SK-N-SH (cell line): ENCODE measurements at regions not wholly inside any gene's neighbourhood (a gene's known extent, or its start where the extent isn't known, plus 50 kb on each side); places are given as distances from the start of the nearest gene placed in this dataset.
"Not testable (repeated sequence)": the region's sequence is repeated elsewhere in the genome, so short reads cannot be mapped to it uniquely, and the experiment has no call there.

Experiments used
- CTCF ChIA-PET: fragments of 300-600, 350-600 bp; formaldehyde crosslinking; extraction: SDS; loops from one replicate; lab custom pipeline; 2021; lab: Yijun Ruan, JAX
- POLR2A ChIA-PET: fragments of 350-600 bp; sonication (Branson Sonifier 250); formaldehyde crosslinking; extraction: SDS; loops from one replicate; lab custom pipeline; 2020; ENCODE audit warnings: antibody characterized with exemption, inconsistent platforms; lab: Yijun Ruan, JAX
- DNase-seq: peaks from one replicate; pipeline ENCODE4 v3.0.0; 2012
- H2AFZ ChIP-seq: fragments of 200-600 bp; sonication (generic); 2 replicates; pipeline ENCODE4 v1.8.1; 2016; ENCODE audit warnings: antibody characterized with exemption, mild to moderate bottlenecking, low read depth
- H3F3A ChIP-seq: fragments of 200-600 bp; sonication (generic); replicated peaks from 2 replicates; pipeline ENCODE3; 2016; ENCODE audit warnings: antibody characterized with exemption, mild to moderate bottlenecking; ENCODE audit not compliant: insufficient read depth
- H3K27ac ChIP-seq, 2 experiments: fragments of 200-500 bp in 1 of 2; fragments of 200-600 bp in 1 of 2; sonication (Bioruptor generic) in 1 of 2; sonication (generic), shearing (Covaris generic) in 1 of 2; 2 replicates each; pipeline versions ENCODE4 v1.5.1 to v1.6.1; 2014 to 2016; ENCODE audit warnings: low read depth in 2 of 2, inconsistent platforms in 1 of 2, low read length in 1 of 2, mild to moderate bottlenecking in 1 of 2, mixed read lengths in 1 of 2
- H3K27me3 ChIP-seq: fragments of 200-600 bp; sonication (generic), shearing (Covaris generic); 2 replicates; pipeline ENCODE4 v1.6.1; 2016; ENCODE audit warnings: mixed run types; ENCODE audit not compliant: insufficient read depth
- H3K36me3 ChIP-seq, 2 experiments: fragments of 200-500 bp in 1 of 2; fragments of 200-600 bp in 1 of 2; sonication (Bioruptor generic) in 1 of 2; sonication (generic) in 1 of 2; replicated peaks in 1 of 2; 2 replicates each; pipeline versions ENCODE3 to v1.5.1; 2014 to 2016; ENCODE audit warnings: low read length in 1 of 2, mild to moderate bottlenecking in 1 of 2; ENCODE audit not compliant: insufficient read depth in 2 of 2, control insufficient read depth in 1 of 2
- H3K4me1 ChIP-seq, 2 experiments: fragments of 200-500 bp in 1 of 2; fragments of 200-600 bp in 1 of 2; sonication (Bioruptor generic) in 1 of 2; sonication (generic), shearing (Covaris generic) in 1 of 2; 2 replicates each; pipeline versions ENCODE4 v1.5.1 to v1.6.1; 2014 to 2016; ENCODE audit warnings: low read depth in 1 of 2, low read length in 1 of 2, mixed run types in 1 of 2; ENCODE audit not compliant: insufficient read depth in 2 of 2, control insufficient read depth in 1 of 2
- H3K4me2 ChIP-seq: fragments of 200-600 bp; sonication (generic), shearing (Covaris generic); 2 replicates; pipeline ENCODE4 v1.6.1; 2017; ENCODE audit warnings: mixed run types
- H3K4me3 ChIP-seq, 2 experiments: fragments of 200-500 bp in 1 of 2; fragments of 200-600 bp in 1 of 2; sonication (Bioruptor generic) in 1 of 2; sonication (generic), shearing (Covaris generic) in 1 of 2; 2 replicates each; pipeline versions ENCODE4 v1.5.1 to v1.8.1; 2014 to 2016; ENCODE audit warnings: low read depth in 2 of 2, inconsistent platforms in 1 of 2, low read length in 1 of 2, mild to moderate bottlenecking in 1 of 2, mixed read lengths in 1 of 2, moderate library complexity in 1 of 2
- H3K79me2 ChIP-seq: fragments of 200-600 bp; sonication (generic); 2 replicates; pipeline ENCODE4 v1.8.1; 2017; ENCODE audit warnings: mild to moderate bottlenecking; ENCODE audit not compliant: insufficient read depth
- H3K9ac ChIP-seq: fragments of 200-600 bp; sonication (generic); 2 replicates; pipeline ENCODE4 v1.6.1; 2017; ENCODE audit warnings: mixed run types
- H3K9me2 ChIP-seq: fragments of 200-600 bp; sonication (generic); 2 replicates; pipeline ENCODE4 v1.6.1; 2017; ENCODE audit warnings: mixed run types
- H3K9me3 ChIP-seq: fragments of 200-600 bp; sonication (generic); 2 replicates; pipeline ENCODE4 v1.6.1; 2017; ENCODE audit warnings: mixed run types, mild to moderate bottlenecking, moderate library complexity
- H4K20me1 ChIP-seq: fragments of 200-600 bp; sonication (generic); 2 replicates; pipeline ENCODE4 v1.6.1; 2017; ENCODE audit warnings: mild to moderate bottlenecking, mixed run types; ENCODE audit not compliant: insufficient read depth
- ELF1 ChIP-seq: IDR thresholded peaks from 2 replicates; pipeline ENCODE4 v1.4.0; 2012
- EP300 ChIP-seq, 2 experiments: IDR thresholded peaks; 2 replicates each; pipeline versions ENCODE4 v1.4.0 to v1.6.1; 2012; ENCODE audit warnings: borderline replicate concordance in 1 of 2, low read depth in 1 of 2, low read length in 1 of 2
- FOXM1 ChIP-seq: IDR thresholded peaks from 2 replicates; pipeline ENCODE4 v1.4.0; 2012; ENCODE audit warnings: low read depth, mild to moderate bottlenecking
- GATA2 ChIP-seq: sonication (generic); formaldehyde crosslinking; IDR thresholded peaks from 2 replicates; pipeline ENCODE4 v1.5.0; 2020; ENCODE audit warnings: mild to moderate bottlenecking, missing genetic modification reagents
- JUND ChIP-seq: IDR thresholded peaks from 2 replicates; pipeline ENCODE4 v1.4.0; 2012
- MEF2A ChIP-seq: IDR thresholded peaks from 2 replicates; pipeline ENCODE4 v1.4.0; 2012; ENCODE audit warnings: low read depth, borderline replicate concordance
- MXI1 ChIP-seq: IDR thresholded peaks from 2 replicates; pipeline ENCODE4 v1.6.1; 2012; ENCODE audit warnings: mild to moderate bottlenecking, low read depth, low read length, improper control_type of control experiment
- NRF1 ChIP-seq: IDR thresholded peaks from 2 replicates; pipeline ENCODE4 v1.6.1; 2012; ENCODE audit warnings: low read depth, mild to moderate bottlenecking, low read length
- PBX3 ChIP-seq: IDR thresholded peaks from 2 replicates; pipeline ENCODE4; 2012
- POLR2AphosphoS5 ChIP-seq: IDR thresholded peaks from 2 replicates; pipeline ENCODE4 v1.6.1; 2012; ENCODE audit warnings: low read depth, low read length
- RAD21 ChIP-seq: IDR thresholded peaks from 2 replicates; pipeline ENCODE4 v1.6.1; 2012; ENCODE audit warnings: mild to moderate bottlenecking, low read length
- RCOR1 ChIP-seq: fragments of 150-350 bp; IDR thresholded peaks from 2 replicates; pipeline ENCODE4 v1.6.1; 2017; ENCODE audit warnings: antibody characterized with exemption, low read length
- RFX5 ChIP-seq: IDR thresholded peaks from 2 replicates; pipeline ENCODE4 v1.6.1; 2012; ENCODE audit warnings: mild to moderate bottlenecking, improper control_type of control experiment, low read length
- RXRA ChIP-seq: IDR thresholded peaks from 2 replicates; pipeline ENCODE4 v1.4.0; 2012; ENCODE audit warnings: low read depth, mild to moderate bottlenecking, borderline replicate concordance
- TCF12 ChIP-seq: IDR thresholded peaks from 2 replicates; pipeline ENCODE4 v1.4.0; 2012
- USF1 ChIP-seq: IDR thresholded peaks from 2 replicates; pipeline ENCODE4 v1.4.0; 2012; ENCODE audit warnings: low read depth, borderline replicate concordance
- ZBTB33 ChIP-seq: IDR thresholded peaks from 2 replicates; pipeline ENCODE4 v1.4.0; 2012; ENCODE audit warnings: low read depth, borderline replicate concordance
- WGBS: methylation state at CpG from one replicate; pipeline ENCODE4 v1.1.6; 2017; ENCODE audit warnings: low lambda C conversion rate; 5-methylcytosine and 5-hydroxymethylcytosine counted together
- TF ChIP-seq, protein P1 (sequence below): fragments of 150-350 bp; IDR thresholded peaks from 2 replicates; pipeline ENCODE4 v1.6.1; 2017; ENCODE audit warnings: antibody characterized with exemption, low read length, low read depth, borderline replicate concordance

- no peak overlapping the region for H3K4me3 ChIP-seq
- H2AFZ ChIP-seq, result no peak overlapping the region
- no peaks in the 10 kb centered on the region for H3F3A ChIP-seq
- H3K36me3 ChIP-seq, result no peaks in the 10 kb centered on the region
- no peak overlapping the region for H3K27ac ChIP-seq
- H3K4me1 ChIP-seq, result no peaks in the 10 kb centered on the region
- 23% methylated on average over 5 of the region's 5 CpGs for WGBS
- CTCF ChIA-PET, result interaction anchor here (1.0 kb wide), 1 partner anchor 206 kb away, joined by 3 read pairs; no protein-coding TSS in a partner anchor
- H4K20me1 ChIP-seq, result no peaks in the 10 kb centered on the region
- no peaks in the 10 kb centered on the region for H3K27me3 ChIP-seq
- H3K4me2 ChIP-seq, result no peak overlapping the region
- TF ChIP-seq USF1 (no peak), PBX3 (no peak), MEF2A (no peak), RFX5 (no peak), POLR2AphosphoS5 (no peak), TCF12 (no peak)
- TF ChIP-seq, all 33 proteins: peak for 0
- no peak for DNase-seq
- Histone ChIP-seq H3K9ac (no peak overlapping the region), H3K9me3 (peaks cover 3% of the 10 kb centered on the region; the same call in 1 of the 2 replicates), H3K9me2 (no peaks in the 10 kb centered on the region), H3K79me2 (no peaks in the 10 kb centered on the region)
- POLR2A ChIA-PET, result no interaction called here
Observed at GRCh38 chr16:7231762-7232161, 100.9 kb upstream of the RBFOX1 start.

GRCh38 chr16:7229433-7230218 is 103.0 kb upstream of the RBFOX1 start:
- H3K36me3 ChIP-seq, H3K79me2 ChIP-seq, H3K4me2 ChIP-seq, H3K4me3 ChIP-seq, H3K9ac ChIP-seq, DNase-seq, H3K4me1 ChIP-seq, H3K9me3 ChIP-seq, H3K27ac ChIP-seq, H3F3A ChIP-seq, H3K9me2 ChIP-seq, CTCF ChIA-PET, POLR2A ChIA-PET, H2AFZ ChIP-seq, H4K20me1 ChIP-seq, H3K27me3 ChIP-seq: not testable (repeated sequence)
- WGBS, result 31% methylated on average over 3 of the region's 3 CpGs

DNA sequence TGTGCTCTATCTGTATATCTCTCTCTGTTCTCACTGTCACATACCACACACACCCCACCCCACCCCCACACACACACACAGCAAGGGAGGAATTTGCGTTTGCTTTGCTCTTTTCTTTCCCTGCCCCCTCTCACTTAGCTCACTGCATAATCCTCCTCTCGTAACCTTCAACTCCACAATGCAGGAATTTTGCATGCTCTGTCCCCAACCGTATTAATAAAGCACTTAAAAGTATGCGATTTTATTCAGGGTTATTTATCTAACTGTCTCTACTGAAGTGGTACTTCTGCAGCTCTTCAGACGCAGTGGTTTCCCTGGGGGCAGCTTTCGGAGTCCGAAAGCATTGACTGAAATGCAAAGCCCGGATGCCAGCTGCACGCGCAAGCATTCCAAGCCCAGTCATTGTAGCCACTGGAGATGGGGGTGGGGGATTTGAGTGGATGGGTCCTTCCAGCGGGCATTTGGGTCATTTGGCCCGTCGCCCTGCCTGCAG is 105.4 kb upstream of the RBFOX1 start:
- Histone ChIP-seq H3K79me2 (no peaks in the 10 kb centered on the region), H3K9me3 (0 out of 2 replicates have a peak, but pooled peaks cover 3% of the 10 kb centered on the region), H3K4me1 (no peaks in the 10 kb centered on the region), H3K9me2 (no peaks in the 10 kb centered on the region), H2AFZ (no peak overlapping the region), H3K36me3 (no peaks in the 10 kb centered on the region), H3K4me2 (no peak overlapping the region), H3K27me3 (no peaks in the 10 kb centered on the region), H3K4me3 (no peak overlapping the region), H3F3A (no peaks in the 10 kb centered on the region), H3K27ac (no peak overlapping the region), H3K9ac (no peak overlapping the region), H4K20me1 (no peaks in the 10 kb centered on the region)
- TF ChIP-seq EP300 (IDR thresholded peaks at IDR 0.05; ENCODE audit: borderline replicate concordance in 1 of 2, low read depth in 1 of 2, low read length in 1 of 2) (no peak), ZBTB33 (no peak), FOXM1 (no peak), ELF1 (no peak), RAD21 (no peak), NRF1 (no peak), MXI1 (no peak), JUND (no peak), MEF2A (no peak), RCOR1 (no peak), GATA2 (CRISPR knock-in tag) (no peak), RXRA (no peak)
- TF ChIP-seq, protein P1, sequence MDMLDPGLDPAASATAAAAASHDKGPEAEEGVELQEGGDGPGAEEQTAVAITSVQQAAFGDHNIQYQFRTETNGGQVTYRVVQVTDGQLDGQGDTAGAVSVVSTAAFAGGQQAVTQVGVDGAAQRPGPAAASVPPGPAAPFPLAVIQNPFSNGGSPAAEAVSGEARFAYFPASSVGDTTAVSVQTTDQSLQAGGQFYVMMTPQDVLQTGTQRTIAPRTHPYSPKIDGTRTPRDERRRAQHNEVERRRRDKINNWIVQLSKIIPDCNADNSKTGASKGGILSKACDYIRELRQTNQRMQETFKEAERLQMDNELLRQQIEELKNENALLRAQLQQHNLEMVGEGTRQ, result no peak
- CTCF ChIA-PET, result interaction anchor here (0.9 kb wide), 1 partner anchor 10 kb away, joined by 3 read pairs; no protein-coding TSS in a partner anchor
- POLR2A ChIA-PET, result no interaction called here
- DNase-seq, result no peak
- 20% methylated on average over 13 of the region's 13 CpGs for WGBS
